ENCODE measurements at regions not wholly inside any gene's neighbourhood (a gene's known extent, or its start where the extent isn't known, plus 50 kb on each side); places are given as distances from the start of the nearest gene placed in this dataset.

- Histone ChIP-seq H3K4me1 (no peaks in the 10 kb centered on the region), H3K27ac (no peak overlapping the region), H3K9me3 (no peaks in the 10 kb centered on the region), H3K27me3 (no peaks in the 10 kb centered on the region), H3K4me3 (no peak overlapping the region), H3K36me3 (no peaks in the 10 kb centered on the region)
- intact Hi-C loops (cut with DNase I) = no loop called here
- TF ChIP-seq, protein P1, sequence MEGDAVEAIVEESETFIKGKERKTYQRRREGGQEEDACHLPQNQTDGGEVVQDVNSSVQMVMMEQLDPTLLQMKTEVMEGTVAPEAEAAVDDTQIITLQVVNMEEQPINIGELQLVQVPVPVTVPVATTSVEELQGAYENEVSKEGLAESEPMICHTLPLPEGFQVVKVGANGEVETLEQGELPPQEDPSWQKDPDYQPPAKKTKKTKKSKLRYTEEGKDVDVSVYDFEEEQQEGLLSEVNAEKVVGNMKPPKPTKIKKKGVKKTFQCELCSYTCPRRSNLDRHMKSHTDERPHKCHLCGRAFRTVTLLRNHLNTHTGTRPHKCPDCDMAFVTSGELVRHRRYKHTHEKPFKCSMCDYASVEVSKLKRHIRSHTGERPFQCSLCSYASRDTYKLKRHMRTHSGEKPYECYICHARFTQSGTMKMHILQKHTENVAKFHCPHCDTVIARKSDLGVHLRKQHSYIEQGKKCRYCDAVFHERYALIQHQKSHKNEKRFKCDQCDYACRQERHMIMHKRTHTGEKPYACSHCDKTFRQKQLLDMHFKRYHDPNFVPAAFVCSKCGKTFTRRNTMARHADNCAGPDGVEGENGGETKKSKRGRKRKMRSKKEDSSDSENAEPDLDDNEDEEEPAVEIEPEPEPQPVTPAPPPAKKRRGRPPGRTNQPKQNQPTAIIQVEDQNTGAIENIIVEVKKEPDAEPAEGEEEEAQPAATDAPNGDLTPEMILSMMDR (IDR thresholded peaks at IDR 0.05) = no peak
- no peak for ATAC-seq
- DNase-seq = no peak
Observed at GRCh38 chr5:174400461-174400860, 323.9 kb upstream of the MSX2 start.

DNA sequence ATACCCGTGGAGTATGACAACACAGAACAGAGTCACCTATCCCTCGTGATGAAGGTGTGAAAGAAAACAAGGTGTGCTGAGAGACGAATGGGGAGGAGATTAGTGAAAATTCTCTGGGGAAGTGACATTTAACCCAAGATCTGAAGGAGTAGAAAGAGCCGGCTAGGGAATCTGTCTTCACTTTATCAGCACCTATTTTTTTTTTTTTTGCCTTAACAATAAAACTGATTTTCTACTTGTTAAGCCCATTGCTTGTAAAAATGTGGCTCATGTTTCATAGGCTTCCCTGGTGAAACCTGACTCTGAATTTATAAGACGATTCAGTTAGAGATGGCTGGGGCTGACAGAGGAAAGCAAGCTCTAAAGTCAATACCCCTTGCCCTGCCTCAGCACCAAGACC lies 322.6 kb upstream of the MSX2 start:
- TF ChIP-seq, protein P1 (IDR thresholded peaks at IDR 0.05) = no peak
- Histone ChIP-seq H3K36me3 (no peaks in the 10 kb centered on the region), H3K4me1 (no peaks in the 10 kb centered on the region), H3K9me3 (no peaks in the 10 kb centered on the region), H3K27ac (no peak overlapping the region), H3K27me3 (no peaks in the 10 kb centered on the region), H3K4me3 (no peak overlapping the region)
- no peak for ATAC-seq
- DNase-seq = no peak
- intact Hi-C loops (cut with DNase I) = no loop called here

DNA sequence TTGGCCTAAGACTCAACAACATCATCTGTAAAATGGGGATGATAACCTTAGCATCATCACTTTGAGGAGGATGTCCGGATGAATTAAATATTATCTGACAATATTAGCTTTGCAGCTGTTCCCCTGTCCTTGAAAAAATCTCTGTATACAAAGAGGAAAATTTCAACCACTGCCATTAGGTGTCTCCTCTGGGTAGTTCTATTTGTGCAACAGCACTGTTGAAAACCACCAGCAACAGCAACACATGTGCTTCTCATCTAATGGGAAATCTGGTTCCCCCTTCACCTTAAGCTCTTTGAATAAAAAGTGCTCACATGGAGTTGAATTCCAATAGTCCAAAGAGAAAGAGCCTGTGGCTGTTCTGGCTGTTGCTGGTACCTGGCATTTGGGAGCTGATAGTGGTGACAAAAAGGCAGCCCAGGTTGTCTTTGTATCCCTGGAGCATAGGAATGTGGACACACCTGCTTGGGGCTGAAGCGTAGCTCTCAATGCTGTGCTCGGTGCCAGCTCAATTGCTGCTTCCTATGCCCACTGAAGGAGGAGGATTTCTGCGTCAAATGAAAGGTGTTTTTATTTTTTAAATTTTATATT lies 322.1 kb upstream of the MSX2 start:
- Histone ChIP-seq H3K27me3 (no peaks in the 10 kb centered on the region), H3K9me3 (no peaks in the 10 kb centered on the region), H3K27ac (no peak overlapping the region), H3K36me3 (no peaks in the 10 kb centered on the region), H3K4me3 (no peak overlapping the region), H3K4me1 (no peaks in the 10 kb centered on the region)
- DNase-seq (no peak), ATAC-seq (no peak)
- TF ChIP-seq, protein P1 (IDR thresholded peaks at IDR 0.05) = no peak
- intact Hi-C loops (cut with DNase I) = no loop called here

GRCh38 chr5:174404848-174405247 lies 319.5 kb upstream of the MSX2 start:
- ATAC-seq (no peak), DNase-seq (no peak)
- H3K4me1 ChIP-seq = no peaks in the 10 kb centered on the region
- H3K36me3 ChIP-seq = no peaks in the 10 kb centered on the region
- no peak overlapping the region for H3K27ac ChIP-seq
- H3K4me3 ChIP-seq = no peak overlapping the region
- TF ChIP-seq, protein P1 (IDR thresholded peaks at IDR 0.05) = no peak
- no peaks in the 10 kb centered on the region for H3K9me3 ChIP-seq
- intact Hi-C loops (cut with DNase I) = no loop called here
- H3K27me3 ChIP-seq = peaks cover 4% of the 10 kb centered on the region

DNA sequence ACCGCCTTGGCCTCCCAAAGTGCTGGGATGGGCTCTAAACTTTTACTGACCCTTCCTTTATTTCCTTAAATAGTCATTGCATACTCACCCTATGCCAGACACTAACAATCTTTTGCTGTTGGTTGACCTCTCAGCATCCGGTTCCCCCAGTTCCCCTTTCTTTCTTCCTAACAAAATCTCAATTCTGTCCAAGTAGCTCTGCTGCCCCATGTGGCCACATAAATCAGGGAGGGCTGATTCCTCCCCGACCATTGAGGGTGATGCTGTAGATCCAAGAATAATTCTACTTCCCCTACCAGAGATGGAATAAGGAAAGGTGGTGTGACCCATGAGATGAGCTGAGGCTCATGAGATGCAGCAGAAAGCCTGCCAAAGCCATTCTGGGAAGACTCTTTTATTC lies 315.3 kb upstream of the MSX2 start:
- intact Hi-C loops (cut with DNase I) = no loop called here
- Histone ChIP-seq H3K27me3 (peaks cover 4% of the 10 kb centered on the region), H3K27ac (no peak overlapping the region), H3K9me3 (no peaks in the 10 kb centered on the region), H3K36me3 (no peaks in the 10 kb centered on the region), H3K4me1 (peaks cover 3% of the 10 kb centered on the region), H3K4me3 (no peak overlapping the region)
- no peak for ATAC-seq
- TF ChIP-seq, protein P1 (IDR thresholded peaks at IDR 0.05) = no peak
- no peak for DNase-seq

GRCh38 chr5:174409971-174410370 lies 314.4 kb upstream of the MSX2 start:
- intact Hi-C loops (cut with DNase I) = loop anchor here (10.0 kb wide), 1 partner anchor 385 kb away; no protein-coding TSS in a partner anchor
- no peak overlapping the region for H3K4me3 ChIP-seq
- H3K27me3 ChIP-seq = peaks cover 4% of the 10 kb centered on the region
- DNase-seq (no peak), ATAC-seq (no peak)
- H3K36me3 ChIP-seq = no peaks in the 10 kb centered on the region
- no peaks in the 10 kb centered on the region for H3K9me3 ChIP-seq
- H3K27ac ChIP-seq = no peak overlapping the region
- TF ChIP-seq, protein P1 (IDR thresholded peaks at IDR 0.05) = no peak
- H3K4me1 ChIP-seq = peaks cover 3% of the 10 kb centered on the region

Measured in upper lobe of right lung (tissue), 1 donor.